Muscle of arm (tissue), 1 donor: ENCODE measurements at regions not wholly inside any gene's neighbourhood (a gene's known extent, or its start where the extent isn't known, plus 50 kb on each side); places are given as distances from the start of the nearest gene placed in this dataset.
A peak's percentile ranks its signal among the peaks of the same experiment; 100 is the strongest.
"Not testable (repeated sequence)": the region's sequence is repeated elsewhere in the genome, so short reads cannot be mapped to it uniquely, and the experiment has no call there.

Source experiments
- DNase-seq: peaks from one replicate; pipeline ENCODE4 v3.0.0-alpha.2; 2013

DNA sequence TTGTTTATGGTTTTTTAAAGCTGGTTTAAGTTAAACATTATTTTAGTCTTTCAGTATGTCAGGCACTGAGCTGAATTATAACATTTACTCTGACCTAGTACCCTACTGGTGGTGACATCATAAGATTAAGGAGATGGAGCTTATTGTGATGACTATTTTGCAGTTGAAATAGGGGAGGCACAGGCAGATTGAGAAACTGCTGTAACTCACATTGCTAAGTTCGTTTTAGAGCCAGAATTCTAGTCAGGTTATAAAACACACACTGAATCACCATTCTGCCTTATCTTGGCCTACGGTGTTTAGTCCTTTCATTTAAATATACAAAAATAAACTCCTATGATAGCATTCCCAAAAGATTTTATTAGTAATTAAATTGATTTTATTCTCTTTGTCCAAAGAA lies 584.1 kb downstream of the TFAP2A start:
- DNase-seq = no peak

DNA sequence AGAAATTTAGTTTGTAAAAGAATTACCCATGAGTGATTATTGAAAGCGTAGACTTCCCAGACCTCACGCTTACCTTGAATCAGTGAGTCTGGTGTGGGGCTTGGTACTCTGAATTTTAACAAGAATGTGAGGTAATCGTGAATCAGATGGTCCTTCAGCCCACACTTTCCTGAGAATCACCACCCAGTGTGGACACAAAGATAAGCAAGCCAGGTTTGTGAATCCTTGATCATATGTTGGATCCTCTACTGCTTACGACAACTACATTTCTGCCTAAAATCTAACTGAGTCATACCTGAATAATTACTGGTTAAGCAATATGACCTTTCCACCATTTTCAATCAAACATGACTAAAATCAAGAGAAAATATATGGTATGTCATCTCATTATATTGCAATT lies 589.3 kb downstream of the TFAP2A start:
- no peak for DNase-seq

DNA sequence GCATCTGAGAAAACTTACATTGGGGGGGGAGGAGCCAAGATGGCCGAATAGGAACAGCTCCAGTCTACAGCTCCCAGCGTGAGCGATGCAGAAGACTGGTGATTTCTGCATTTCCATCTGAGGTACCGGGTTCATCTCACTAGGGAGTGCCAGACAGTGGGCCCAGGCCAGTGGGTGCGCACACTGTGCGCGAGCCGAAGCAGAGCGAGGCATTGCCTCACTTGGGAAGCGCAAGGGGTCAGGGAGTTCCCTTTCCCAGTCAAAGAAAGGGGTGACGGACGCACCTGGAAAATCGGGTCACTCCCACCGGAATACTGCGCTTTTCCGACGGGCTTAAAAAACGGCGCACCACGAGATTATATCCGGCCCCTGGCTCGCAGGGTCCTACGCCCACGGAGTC lies 604.1 kb downstream of the TFAP2A start:
- not testable (repeated sequence) for DNase-seq

DNA sequence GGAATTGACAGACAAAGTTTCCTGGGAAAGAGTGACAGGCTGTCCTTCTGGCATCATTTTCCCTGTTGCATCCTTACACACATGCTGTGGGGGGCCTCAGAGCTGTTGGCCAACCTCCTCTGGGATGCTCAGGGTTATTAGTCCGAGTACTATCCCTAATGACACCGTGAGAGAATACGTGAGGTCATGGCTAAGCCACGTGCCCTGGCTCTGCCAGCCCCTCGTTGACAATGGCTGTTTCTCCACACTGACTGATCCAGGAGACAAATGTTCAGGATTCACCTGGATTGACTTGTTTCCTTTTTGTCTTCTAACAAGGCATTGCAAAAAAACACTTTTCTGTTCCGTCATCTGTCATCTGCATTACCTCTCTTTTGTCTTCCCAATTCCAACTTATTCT lies 604.6 kb downstream of the TFAP2A start:
- DNase-seq = no peak

DNA sequence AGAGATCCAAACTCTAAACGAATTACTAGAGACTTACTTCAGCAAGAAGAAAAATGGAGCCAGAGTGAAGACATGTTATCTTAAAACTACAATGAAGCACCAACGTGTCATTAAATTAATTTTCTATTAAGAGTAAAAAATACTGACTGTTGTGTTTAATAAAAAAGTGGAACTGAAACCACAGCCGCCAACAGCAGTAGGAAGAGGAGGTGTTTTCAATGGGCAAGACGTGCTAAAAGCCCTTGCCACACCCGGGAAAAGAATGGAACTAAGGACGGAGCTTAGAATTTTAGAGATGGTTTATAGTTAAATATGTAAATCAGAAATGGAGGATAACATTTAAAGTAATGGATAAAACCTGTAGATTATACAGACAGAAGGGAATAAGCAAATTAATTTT lies 608.7 kb downstream of the TFAP2A start:
- no peak for DNase-seq

DNA sequence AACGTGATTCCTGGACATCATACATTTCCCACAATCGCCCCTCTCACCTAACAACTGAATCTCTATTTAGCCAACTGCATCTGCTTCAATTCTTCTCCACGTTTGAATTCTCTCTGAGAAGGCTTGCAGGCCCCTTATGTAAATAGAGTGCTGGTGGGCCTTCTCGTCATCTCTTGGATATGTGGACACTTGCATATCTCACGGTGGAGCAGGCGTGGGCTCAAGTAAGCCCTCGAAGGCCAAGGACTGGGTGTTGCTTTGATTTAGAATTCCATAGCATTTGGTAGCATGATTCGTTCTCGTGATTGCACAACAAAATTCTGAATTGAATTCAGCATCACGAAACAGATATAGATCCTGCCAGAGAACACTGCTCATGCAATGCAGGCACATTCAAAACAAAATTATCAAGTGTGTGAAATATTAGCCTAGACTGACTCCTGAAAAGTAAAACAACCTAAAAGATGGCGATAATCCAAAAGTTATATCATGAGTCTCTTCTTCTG lies 613.6 kb downstream of the TFAP2A start:
- DNase-seq = peak; percentile 6

DNA sequence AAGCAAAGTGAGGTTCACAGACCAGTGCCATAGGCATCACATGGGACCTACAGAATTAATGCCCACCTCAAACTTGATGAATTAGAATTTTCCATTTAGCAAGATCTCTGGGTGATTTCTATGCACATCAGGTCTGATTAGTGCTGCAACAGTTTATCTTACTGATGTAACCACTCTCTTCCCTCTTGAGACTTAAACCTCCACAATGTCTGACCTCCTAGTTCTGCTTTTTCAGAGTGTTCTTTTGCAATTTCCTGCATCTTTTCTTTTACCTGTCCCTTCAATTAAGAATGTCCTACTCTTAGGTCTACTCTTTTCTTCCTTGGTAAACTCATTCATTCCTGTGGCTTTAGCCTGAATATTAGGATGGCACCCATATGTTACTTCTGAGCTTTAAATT lies 615.3 kb downstream of the TFAP2A start:
- no peak for DNase-seq

DNA sequence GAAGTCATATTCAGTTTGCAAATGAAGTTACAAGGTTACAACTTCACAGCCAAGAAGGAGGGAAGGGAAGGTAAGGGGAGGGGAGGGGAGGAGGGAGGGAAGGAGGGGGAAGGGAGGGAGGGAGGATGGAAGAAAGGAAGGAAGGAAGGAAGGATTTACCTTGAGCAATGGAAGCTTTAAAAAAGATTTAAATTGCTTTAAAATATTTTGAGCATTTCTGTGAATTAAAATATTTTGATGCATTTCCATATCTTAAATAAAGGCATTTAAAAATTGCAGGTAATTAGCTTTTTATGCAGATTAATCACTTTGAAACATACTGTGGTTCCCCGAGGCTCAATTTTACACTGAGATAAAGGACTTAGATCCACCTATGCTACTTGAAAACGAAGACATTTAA lies 618.0 kb downstream of the TFAP2A start:
- DNase-seq = no peak

DNA sequence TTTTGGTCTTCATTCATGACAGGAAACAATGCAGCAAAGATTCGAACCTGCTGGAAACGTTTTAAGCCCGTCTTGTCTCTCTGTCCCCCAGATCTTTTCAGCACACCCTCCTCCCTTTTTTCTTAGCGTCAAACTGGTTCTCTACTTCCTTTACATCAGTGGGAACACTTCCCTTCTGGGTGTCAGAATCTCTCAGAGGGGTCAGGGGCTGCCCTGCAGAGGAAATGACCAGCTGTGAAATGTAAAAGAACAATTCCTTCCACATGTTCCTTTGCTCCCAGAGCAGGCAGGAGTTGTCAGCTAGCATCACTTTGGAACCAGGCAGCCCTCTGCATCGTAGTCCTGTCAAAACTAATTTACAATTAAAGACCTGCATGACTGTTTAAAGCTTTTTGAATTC lies 619.0 kb downstream of the TFAP2A start:
- DNase-seq = no peak

DNA sequence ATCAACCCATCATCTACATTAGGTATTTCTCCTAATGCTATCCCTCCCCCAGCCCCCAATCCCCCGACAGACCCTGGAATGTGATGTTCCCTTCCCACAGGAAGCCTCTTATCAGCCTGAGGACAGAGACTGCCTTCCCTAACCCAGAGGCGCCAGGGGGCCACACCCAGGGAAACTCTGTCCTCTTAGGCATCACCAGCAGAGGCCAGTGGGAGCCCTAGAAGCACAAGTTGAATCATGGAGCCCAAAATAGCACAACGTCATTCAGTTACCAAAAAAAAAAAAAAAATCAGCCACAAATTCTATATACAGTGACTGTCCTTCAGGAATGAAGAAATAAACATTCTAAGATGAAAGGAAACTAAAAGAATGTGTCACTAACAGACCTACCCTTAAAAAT lies 625.7 kb downstream of the TFAP2A start:
- DNase-seq = no peak

DNA sequence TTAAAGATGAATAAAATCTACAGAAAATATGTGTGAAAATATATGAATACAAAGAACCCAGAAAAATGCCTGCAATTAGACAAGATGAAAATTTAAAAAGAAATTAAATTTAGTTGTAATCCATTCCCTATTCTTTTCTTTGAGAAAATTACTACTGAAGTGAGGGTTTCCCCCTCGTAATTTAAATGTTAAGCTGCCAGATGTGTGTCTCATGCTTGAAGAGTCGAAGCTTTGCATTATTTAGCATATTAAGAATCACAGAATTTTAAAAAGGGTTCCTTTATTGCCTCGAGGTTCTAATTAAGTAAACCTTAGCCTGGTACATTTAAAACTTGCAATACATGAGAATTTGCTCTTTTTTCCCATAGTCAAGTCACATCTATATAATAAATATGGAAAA lies 630.1 kb downstream of the TFAP2A start:
- DNase-seq = no peak

DNA sequence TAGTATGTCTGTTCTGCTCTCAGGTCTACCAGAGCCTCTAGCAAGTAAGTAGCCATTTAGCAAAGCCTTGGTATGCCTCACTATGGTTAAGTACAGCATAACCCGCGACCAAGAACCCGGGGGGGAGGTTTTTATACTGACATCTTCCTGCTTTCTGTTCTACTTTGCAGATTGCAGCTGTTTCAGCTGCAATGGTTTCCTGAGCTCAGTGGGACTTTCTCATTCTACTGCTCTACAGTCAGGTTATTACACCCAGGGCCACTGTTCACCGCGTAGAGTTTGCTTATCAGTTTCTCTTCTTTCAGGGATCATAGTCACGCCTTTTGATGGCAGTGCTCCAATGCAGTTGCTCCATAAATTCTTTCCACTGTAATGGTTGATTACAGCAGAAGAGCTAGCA lies 631.3 kb downstream of the TFAP2A start:
- no peak for DNase-seq

DNA sequence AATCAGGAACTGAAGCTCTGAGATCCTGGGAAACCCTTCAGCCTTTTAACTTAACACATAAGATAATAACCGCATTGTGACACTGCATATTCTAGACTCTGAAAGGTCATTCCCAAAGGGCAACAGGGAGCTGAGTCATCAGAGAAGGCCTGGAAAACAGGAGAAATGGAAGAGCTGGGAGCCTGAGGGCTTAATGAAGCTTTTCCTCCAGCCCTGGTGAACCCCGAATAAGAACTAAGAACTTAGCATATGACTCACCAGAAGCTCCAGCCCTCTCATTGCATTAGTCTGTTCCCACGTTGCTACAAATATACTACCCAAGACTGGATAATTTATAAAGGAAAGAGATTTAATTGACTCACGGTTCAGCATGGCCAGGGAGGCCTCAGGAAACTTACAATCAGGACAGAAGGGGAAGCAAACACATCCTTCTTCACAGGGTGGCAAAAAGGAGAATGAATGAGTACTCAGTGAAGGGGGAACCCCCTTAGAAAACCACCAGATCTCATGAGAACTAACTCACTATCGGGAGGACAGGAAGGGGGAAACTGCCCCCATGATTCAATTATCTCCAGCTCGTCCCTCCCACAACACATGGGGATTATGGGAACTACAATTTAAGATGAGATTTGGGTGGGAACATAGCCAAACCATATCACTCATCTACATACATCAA lies 648.5 kb downstream of the TFAP2A start:
- no peak for DNase-seq

DNA sequence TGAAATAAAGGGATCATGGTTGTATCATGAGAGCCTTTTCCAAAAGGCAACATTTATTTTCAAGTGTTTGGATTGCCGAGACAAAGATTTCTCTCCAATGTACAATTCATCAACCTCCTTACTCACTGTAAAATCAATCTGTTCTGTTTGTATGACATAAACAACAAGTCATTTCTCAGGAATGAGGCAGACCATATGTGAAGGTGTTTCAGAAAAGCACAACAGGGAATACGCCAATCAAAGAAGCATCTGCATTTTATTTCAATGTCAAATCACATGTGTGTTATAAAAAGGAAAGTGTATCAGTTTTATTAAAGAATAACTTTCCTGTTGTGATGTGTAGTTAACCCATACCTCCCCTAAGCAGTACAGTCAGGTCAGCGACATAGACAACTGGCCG lies 653.7 kb downstream of the TFAP2A start:
- no peak for DNase-seq

DNA sequence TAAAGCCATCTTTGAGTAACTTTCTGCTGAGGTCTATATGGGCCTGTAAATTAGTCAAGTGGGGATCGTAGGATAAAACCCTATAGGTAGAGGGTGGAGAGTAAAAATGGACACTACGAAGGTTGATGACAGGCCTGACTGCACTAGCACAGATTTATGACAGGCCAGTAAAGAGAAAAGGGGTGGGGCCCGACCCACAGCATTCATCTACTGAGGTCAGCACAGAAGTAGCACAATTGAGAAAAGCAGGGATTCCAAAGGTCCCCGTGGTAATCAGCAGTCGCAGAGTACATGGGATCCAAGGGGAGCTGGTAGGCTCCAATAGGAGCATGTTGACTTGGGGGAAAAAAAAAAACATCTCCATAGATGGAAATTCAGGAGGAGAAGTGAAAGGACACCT lies 660.4 kb downstream of the TFAP2A start:
- no peak for DNase-seq

DNA sequence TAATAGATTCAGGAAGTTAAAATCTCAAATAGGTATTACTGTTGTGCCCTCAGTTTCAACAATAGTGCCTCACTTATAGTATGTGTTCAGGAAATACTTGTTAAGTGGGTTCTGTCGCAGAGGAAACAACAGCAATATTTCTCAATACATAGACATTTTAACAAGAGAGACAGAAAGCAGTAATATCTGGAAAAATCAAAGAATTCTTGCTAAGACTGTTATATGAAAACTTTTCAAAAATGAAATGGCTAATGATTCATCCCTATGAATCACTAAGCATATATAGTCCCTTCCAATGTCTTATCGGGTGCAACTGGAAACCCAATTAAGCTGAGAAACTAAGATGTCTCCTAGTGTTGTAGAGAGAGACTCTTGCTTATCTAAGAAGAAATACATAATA lies 668.9 kb downstream of the TFAP2A start:
- DNase-seq = no peak

DNA sequence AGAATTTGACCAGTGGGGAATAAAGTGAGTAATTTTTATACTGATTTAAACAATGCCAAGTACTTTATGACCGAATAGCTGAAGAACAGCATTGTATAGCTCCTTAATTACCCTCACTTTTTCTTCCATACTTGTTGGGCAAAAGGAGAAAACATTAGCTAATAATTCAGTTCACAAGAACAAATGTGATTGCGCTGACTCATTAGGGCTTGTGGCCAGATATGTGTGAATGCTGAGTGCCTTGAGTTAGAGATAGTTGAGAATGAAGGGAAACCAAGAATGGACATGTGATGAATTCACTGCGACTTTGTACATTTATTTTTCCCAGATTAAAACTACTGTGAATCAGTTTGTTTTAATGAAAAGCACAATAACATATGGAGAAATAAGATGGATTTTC lies 669.4 kb downstream of the TFAP2A start:
- no peak for DNase-seq

DNA sequence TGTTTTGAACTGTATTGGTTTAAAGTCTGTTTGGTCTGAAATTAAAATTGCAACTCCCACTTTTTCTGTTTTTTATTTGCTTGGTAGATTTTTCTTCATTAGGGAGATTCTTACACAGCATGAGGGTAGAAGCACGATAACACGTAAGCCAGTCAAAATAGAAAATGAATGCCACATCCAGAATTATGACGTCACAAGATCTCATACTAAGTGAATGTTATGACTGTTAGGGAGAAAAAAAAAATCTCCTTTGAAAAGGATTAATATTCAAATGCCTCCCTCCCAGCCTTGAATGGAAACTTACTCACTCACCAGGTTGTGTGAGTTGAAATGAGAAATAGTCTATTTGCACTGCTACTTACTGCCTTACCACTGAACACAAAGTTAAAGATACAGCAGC lies 670.8 kb downstream of the TFAP2A start:
- DNase-seq = no peak

DNA sequence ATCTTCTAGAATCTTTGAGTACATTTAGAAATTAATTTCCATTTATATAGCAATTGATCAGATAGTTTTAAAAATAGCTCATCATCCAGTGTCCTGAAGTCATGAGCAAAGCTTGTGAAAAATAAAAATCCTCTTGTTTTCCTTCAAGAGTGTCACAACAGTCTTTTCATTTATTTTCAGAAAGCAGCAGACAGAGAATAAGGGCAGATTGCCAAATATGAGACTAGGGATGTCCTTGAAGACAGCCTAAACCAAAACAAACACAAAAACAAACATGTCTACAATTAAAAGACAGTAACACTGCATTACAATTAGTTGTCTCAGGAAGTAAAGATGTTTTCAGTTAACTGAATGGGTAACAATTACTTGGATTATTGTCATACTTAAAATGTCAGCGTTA lies 682.8 kb downstream of the TFAP2A start:
- no peak for DNase-seq

DNA sequence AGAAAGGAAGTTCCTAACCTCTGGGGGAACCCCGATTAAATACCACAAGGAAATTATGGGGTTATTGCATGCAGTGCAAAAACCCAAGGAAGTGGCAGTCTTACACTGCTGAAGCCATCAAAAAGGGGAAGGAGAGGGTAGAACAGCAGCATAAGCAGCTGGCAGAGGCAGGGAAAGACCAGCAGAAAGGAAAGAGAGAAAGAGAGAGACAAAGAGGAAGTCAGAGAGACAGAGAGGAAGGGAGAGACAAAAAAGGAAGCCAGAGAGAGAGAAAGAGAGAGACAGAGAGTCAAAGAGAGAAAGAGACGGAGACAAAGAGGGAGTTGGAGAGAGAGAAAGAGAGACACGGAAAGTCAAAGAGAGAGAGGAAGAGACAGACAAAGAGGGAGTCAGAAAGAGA lies 689.1 kb downstream of the TFAP2A start:
- DNase-seq = not testable (repeated sequence)

DNA sequence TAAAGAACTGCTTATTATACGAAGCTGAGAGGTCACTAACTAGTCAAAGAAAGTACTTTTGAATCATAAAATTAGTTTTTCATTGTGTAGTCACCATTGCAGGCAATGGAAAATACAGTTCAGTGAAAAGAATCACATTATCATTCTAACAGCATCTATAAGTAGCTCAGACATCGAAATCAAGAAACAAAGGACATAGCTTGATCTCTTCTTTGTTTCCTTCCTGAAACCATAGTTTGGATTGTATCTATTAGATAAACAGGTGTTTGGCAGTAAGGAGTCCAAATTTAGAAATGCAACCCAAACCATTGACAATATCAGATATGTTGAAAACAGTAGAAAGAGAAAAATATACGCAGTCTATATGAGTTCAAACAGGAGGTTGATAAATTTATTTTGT lies 697.3 kb downstream of the TFAP2A start:
- no peak for DNase-seq

DNA sequence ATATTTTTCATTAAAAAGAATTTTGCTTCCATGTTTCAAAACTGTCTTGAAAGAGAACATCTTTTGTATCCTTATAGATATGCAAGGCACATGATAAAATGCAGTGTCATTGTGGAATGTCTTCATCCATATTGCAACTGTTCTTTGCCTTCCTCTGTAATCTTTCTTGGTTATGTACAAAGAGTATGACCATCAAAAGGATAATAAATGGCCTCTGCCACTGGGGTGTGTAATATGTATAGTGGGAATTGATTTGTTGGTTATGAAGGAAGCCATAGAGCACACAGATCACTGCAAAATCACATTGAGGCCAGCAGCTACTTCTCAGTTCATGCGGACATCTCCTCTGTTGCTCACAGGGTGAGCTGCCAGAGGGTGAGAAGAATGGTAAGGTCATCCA lies 703.5 kb downstream of the TFAP2A start:
- no peak for DNase-seq

DNA sequence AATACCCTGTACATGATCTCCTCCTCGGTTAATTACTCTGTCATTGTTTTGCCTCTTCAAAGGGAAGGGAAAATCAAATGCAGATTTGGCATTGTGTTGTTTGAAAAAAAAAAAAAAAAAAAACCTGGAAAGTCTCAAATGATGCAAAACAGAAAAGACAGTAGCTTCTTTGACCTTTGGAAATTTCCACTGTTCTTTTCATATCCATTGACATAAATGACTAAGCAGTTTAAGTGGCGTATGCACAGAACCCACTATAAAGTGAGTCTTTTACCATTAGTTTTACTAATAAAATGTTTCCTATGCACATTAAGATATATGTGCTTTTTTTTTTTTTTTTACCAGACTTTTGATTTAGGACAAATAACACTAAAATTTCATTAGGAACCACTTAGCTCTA lies 704.3 kb downstream of the TFAP2A start:
- no peak for DNase-seq

DNA sequence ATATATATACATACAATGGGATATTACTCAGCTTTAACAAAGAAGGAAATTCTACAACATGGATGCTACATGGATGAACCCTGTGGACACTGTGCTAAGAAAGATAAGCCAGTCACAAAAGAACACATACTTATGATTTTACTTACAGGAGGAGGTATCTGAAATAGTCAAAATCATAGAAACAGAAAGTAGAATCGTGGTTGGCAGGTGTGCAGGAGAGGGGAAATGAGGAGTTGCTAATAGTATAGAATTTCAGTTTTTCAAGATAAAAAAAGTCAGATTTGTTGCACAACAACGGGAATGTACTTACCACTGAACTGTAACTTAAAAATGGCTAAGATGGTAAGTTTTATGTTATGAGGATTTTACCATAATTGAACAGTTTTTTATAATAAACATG lies 706.3 kb downstream of the TFAP2A start:
- no peak for DNase-seq

DNA sequence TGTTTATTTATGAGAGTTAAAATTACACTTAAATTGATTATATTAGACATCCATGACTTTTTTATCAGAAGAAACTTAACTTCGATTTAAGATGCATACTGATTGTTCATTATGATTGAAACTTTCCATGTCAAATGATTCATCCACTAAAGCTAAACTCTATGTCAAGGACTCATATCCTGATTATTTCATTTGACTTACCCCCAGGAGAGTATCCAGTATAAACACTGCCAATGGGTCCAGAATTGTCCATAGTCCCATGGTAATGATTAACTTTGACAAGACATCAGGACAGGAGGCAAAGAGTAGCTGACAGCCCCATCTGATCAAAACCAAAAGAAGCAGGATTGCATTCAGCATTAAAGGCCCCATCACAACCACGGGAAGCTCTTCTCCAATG lies 709.9 kb downstream of the TFAP2A start:
- no peak for DNase-seq
